Heart right ventricle (tissue), 16 donors: ENCODE measurements at regions not wholly inside any gene's neighbourhood (a gene's known extent, or its start where the extent isn't known, plus 50 kb on each side); places are given as distances from the start of the nearest gene placed in this dataset.

Experiments used
- ATAC-seq, 8 donors: fragments of 200-7000 bp; cut with Tn5 transposase; one replicate each; pipeline ENCODE4 v1.9.1; 2020; ENCODE audit warnings: mild to moderate bottlenecking in 8 of 8, moderate library complexity in 8 of 8, moderate number of reproducible peaks in 1 of 8
- DNase-seq, 2 donors: peaks; one replicate each; pipeline ENCODE4 v3.0.0-alpha.2; 2020
- H3K27ac ChIP-seq, 10 donors: fragments of 200-600 bp; sonication (generic) in 2 of 10; one replicate each; pipeline versions ENCODE4 v1.5.0 to v1.8.0; 2020 to 2022; ENCODE audit warnings: mild to moderate bottlenecking in 3 of 10
- H3K27me3 ChIP-seq, 7 donors: fragments of 200-600 bp; one replicate each; pipeline ENCODE4 v1.8.0; 2021 to 2022; ENCODE audit warnings: mild to moderate bottlenecking in 2 of 7
- H3K36me3 ChIP-seq, 9 donors: fragments of 200-600 bp; sonication (generic) in 1 of 9; one replicate each; pipeline versions ENCODE4 v1.5.0 to v1.8.0; 2020 to 2022; ENCODE audit warnings: mild to moderate bottlenecking in 2 of 9
- H3K4me1 ChIP-seq, 9 donors: fragments of 200-600 bp; sonication (generic) in 1 of 9; one replicate each; pipeline versions ENCODE4 v1.5.0 to v1.8.0; 2020 to 2022; ENCODE audit warnings: mild to moderate bottlenecking in 4 of 9
- H3K4me3 ChIP-seq, 10 donors: fragments of 200-600 bp; sonication (generic) in 2 of 10; one replicate each; pipeline versions ENCODE4 v1.5.0 to v1.8.0; 2020 to 2022; ENCODE audit warnings: mild to moderate bottlenecking in 7 of 10, moderate library complexity in 2 of 10
- H3K9me3 ChIP-seq, 11 donors: fragments of 200-600 bp in 10 of 11; sonication (generic) in 2 of 11; one replicate each; pipeline versions ENCODE4 v1.5.0 to v1.8.0; 2013 to 2022; ENCODE audit warnings: mild to moderate bottlenecking in 2 of 11, control low read depth in 1 of 11, moderate library complexity in 1 of 11
- CTCF ChIP-seq, 9 donors: fragments of 200-600 bp; sonication (generic) in 2 of 9; IDR thresholded peaks; one replicate each; pipeline versions ENCODE4 v1.5.0 to v1.8.0; 2021 to 2022; ENCODE audit warnings: antibody characterized with exemption in 9 of 9, mild to moderate bottlenecking in 5 of 9, moderate library complexity in 1 of 9
- WGBS, 2 donors: extraction: QIAGEN DNeasy Blood & Tissue Kit; methylation state at CpG; one replicate each; pipeline ENCODE4 v1.1.7; 2013; ENCODE audit warnings: inconsistent platforms in 1 of 2; 5-methylcytosine and 5-hydroxymethylcytosine counted together
- intact Hi-C, 10 donors: fragments of 100-400 bp; cut with DNase I; formaldehyde crosslinking; loops; one replicate each; pipeline versions ENCODE4 v1.11.1 to v1.14.2; 2022
- donor health status: Arrhythmogenic right ventricular cardiomyopathy.
- donor health status: ischemic (EF 13 %, LVEDD 7.1; RV severe dilation, severe dysfunction).
- donor health status: healthy with polysubstance abuse.
- donor health status: DM: no; HTN: yes; CAD: no.
- donor health status: DM: no; HTN: no; CAD: no.
- donor health status: ischemic (EF 25% LVEDD 6.9; RV normal size, moderate dysfunction).
- donor health status: ischemic (EF 25% LVEDD 5.7; RV mildly dilated, moderate dysfunction).
- donor health status: healthy.
- donor health status: DM: yes; HTN: yes; CAD: no.
- donor health status: Ischemic cardiomyopathy.
- donor health status: ischemic (EF 35%, LVEDD 5.7; RV mildly dilated, moderate dysfunction).
- donor health status: nonischemic (EF 11% LVEDD 7.7; RV severe dilation, severe dysfunction).
- donor health status: DM: yes; HTN: yes; CAD: no.
- donor health status: PGD.
- donor health status: ischemic (EF 29% LVEDD 5.4; RV normal size, mild dysfunction).
- donor health status: nonischemic (EF 23%, LVEDD 6.1; RV moderate dilation, normal function).

GRCh38 chr4:125401784-125402183, 87.0 kb downstream of the FAT4 start:
- no peak overlapping the region for H3K27ac ChIP-seq
- peaks cover 0 to 25% (median 8%) of the 10 kb centered on the region in 9 donors for H3K4me1 ChIP-seq
- intact Hi-C loops: no loop called here
- 86 to 90% methylated on average over 2 of the region's 2 CpGs for WGBS, 2 donors
- H3K9me3 ChIP-seq: no peaks in the 10 kb centered on the region
- H3K27me3 ChIP-seq: no peaks in the 10 kb centered on the region
- no peak for TF ChIP-seq CTCF (IDR thresholded peaks at IDR 0.05)
- peaks cover 0 to 6% (median 0%) of the 10 kb centered on the region in 9 donors for H3K36me3 ChIP-seq
- no peak for ATAC-seq
- H3K4me3 ChIP-seq: no peak overlapping the region
- no peak for DNase-seq

- DNase-seq (no peak), ATAC-seq (no peak)
- peaks cover 0 to 13% (median 0%) of the 10 kb centered on the region in 11 donors for H3K9me3 ChIP-seq
- no peak overlapping the region for H3K4me3 ChIP-seq
- no peak overlapping the region for H3K27ac ChIP-seq
- H3K27me3 ChIP-seq: no peaks in the 10 kb centered on the region
- intact Hi-C loops: no loop called here
- peaks cover 0 to 19% (median 9%) of the 10 kb centered on the region in 9 donors for H3K4me1 ChIP-seq
- 12 to 25% methylated on average over 2 of the region's 2 CpGs for WGBS, 2 donors
- TF ChIP-seq CTCF (IDR thresholded peaks at IDR 0.05): no peak
- peaks cover 0 to 53% (median 10%) of the 10 kb centered on the region in 9 donors for H3K36me3 ChIP-seq
These were observed 105.8 kb downstream of the FAT4 start for GRCh38 chr4:125420526-125420925.

GRCh38 chr4:125421547-125421946, 106.8 kb downstream of the FAT4 start:
- no peak for ATAC-seq
- intact Hi-C loops: no loop called here
- TF ChIP-seq CTCF (IDR thresholded peaks at IDR 0.05): no peak

GRCh38 chr4:125423124-125423523, 108.4 kb downstream of the FAT4 start:
- no peak for DNase-seq
- Histone ChIP-seq H3K27me3 (no peaks in the 10 kb centered on the region), H3K27ac (no peak overlapping the region), H3K4me3 (no peak overlapping the region), H3K9me3 (peaks cover 0 to 13% (median 0%) of the 10 kb centered on the region in 11 donors), H3K36me3 (peaks cover 0 to 27% (median 4%) of the 10 kb centered on the region in 9 donors), H3K4me1 (peaks cover 0 to 19% (median 9%) of the 10 kb centered on the region in 9 donors)
- ATAC-seq: no peak
- intact Hi-C loops: no loop called here
- 94 to 98% methylated on average over 2 of the region's 2 CpGs for WGBS, 2 donors
- TF ChIP-seq CTCF (IDR thresholded peaks at IDR 0.05): no peak

More at GRCh38 chr4:125421547-125421946, 106.8 kb downstream of the FAT4 start:
- no peaks in the 10 kb centered on the region for H3K27me3 ChIP-seq
- peaks cover 0 to 19% (median 9%) of the 10 kb centered on the region in 9 donors for H3K4me1 ChIP-seq
- no peak overlapping the region for H3K27ac ChIP-seq
- H3K9me3 ChIP-seq: peaks cover 0 to 13% (median 0%) of the 10 kb centered on the region in 11 donors
- H3K36me3 ChIP-seq: peaks cover 0 to 43% (median 8%) of the 10 kb centered on the region in 9 donors
- DNase-seq: no peak
- no peak overlapping the region for H3K4me3 ChIP-seq
- WGBS, 2 donors: 58 to 63% methylated on average over 1 of the region's 1 CpG
